Prostate gland (tissue), 2 donors: ENCODE measurements at regions not wholly inside any gene's neighbourhood (a gene's known extent, or its start where the extent isn't known, plus 50 kb on each side); places are given as distances from the start of the nearest gene placed in this dataset.

Experiments
- DNase-seq: peaks from one replicate; pipeline ENCODE4 v3.0.0-alpha.2; 2019; ENCODE audit warnings: low spot score
- H3K27ac ChIP-seq, 2 donors: fragments of 200-600 bp; sonication (generic); 2 replicates each; pipeline ENCODE4 v1.5.1; 2017 to 2019
- H3K27me3 ChIP-seq: fragments of 200-600 bp; sonication (generic); replicated peaks from 2 replicates; pipeline ENCODE4 v1.5.1; 2019; ENCODE audit not compliant: insufficient read depth
- H3K36me3 ChIP-seq, 2 donors: fragments of 200-600 bp; sonication (generic); 1 replicate in 1 of 2; 2 replicates in 1 of 2; pipeline versions ENCODE4 v1.5.1 to v1.8.1; 2017 to 2019
- H3K4me1 ChIP-seq: fragments of 200-600 bp; sonication (generic); replicated peaks from 2 replicates; pipeline ENCODE4 v1.5.1; 2019
- H3K4me3 ChIP-seq, 2 donors: fragments of 200-600 bp; sonication (generic); 2 replicates each; pipeline ENCODE4 v1.5.1; 2017 to 2019
- H3K9me3 ChIP-seq: fragments of 200-600 bp; sonication (generic); 2 replicates; pipeline ENCODE4 v1.5.1; 2017
- CTCF ChIP-seq, 4 experiments: fragments of 200-600 bp in 2 of 4; fragments of 450-650 bp in 2 of 4; sonication (generic) in 2 of 4; IDR thresholded peaks; 1 replicate in 3 of 4; 2 replicates in 1 of 4; pipeline ENCODE4 v1.5.1; 2016 to 2019; ENCODE audit warnings: antibody characterized with exemption in 4 of 4, mild to moderate bottlenecking in 2 of 4, moderate library complexity in 2 of 4
- POLR2A ChIP-seq: fragments of 450-650 bp; IDR thresholded peaks from one replicate; pipeline ENCODE4 v1.6.1; 2016; ENCODE audit warnings: antibody characterized with exemption, mild to moderate bottlenecking
- POLR2AphosphoS5 ChIP-seq: sonication (generic); formaldehyde crosslinking; IDR thresholded peaks from one replicate; pipeline ENCODE4 v1.6.1; 2017; ENCODE audit warnings: antibody characterized with exemption
- WGBS: methylation state at CpG from one replicate; pipeline ENCODE4 v1.1.5; 2018; 5-methylcytosine and 5-hydroxymethylcytosine counted together
- intact Hi-C: fragments of 100-400 bp; cut with DNase I; formaldehyde crosslinking; loops from one replicate; pipeline ENCODE4 v1.14.2; 2022
- small RNA-seq, 2 donors: library from RNA; depleted of rRNA; stranded (forward); fragments of <200 nt; gene quantifications; one replicate each; pipeline ENCODE3, GENCODE V24; 2016

DNA sequence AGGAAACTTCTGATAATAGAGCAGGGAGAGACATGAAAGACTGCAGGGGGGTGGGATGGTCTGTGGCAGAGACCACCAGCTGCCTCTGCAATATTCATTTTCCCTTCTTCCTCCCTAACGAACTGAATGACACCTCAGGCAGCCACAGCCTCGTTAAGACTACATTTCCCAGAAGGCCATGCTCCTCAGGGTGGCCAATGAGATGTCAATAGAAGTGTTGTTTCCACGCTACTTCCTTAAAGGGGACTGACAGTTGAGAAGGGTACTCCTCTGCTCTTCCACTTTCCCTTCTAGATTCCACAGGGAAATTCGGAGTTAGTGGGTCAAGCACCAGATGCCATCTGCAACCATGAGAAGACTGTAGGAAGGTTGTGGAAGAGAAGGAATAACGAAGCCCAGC is 52.0 kb upstream of the DAPK1 start:
- TF ChIP-seq POLR2A (no peak), POLR2AphosphoS5 (no peak), CTCF (IDR thresholded peaks at IDR 0.05) (no peak)
- 58% methylated on average over 5 of the region's 5 CpGs for WGBS
- Histone ChIP-seq H3K4me3 (no peak overlapping the region), H3K36me3 (no peaks in the 10 kb centered on the region), H3K9me3 (no peaks in the 10 kb centered on the region), H3K27ac (no peak overlapping the region), H3K4me1 (no peaks in the 10 kb centered on the region), H3K27me3 (no peaks in the 10 kb centered on the region)
- no peak for DNase-seq
- intact Hi-C loops = no loop called here

DNA sequence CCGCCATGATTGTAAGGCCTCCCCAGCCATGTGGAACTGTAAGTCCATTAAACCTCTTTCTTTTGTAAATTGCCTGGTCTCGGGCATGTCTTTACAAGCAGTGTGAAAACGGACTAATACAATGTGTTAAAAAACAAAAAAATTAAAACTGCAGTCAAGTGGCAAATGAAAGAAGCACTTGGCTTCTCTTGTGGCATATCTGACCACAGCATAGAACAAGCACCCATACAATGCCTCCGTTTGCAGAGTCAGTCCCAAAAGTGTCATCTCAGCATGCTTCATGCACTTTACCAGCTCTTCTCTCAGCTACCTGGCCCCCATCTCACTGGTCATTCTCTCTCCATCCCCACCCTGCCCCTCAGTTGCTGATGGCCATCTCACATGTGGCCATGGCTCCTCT is 51.1 kb upstream of the DAPK1 start:
- no peaks in the 10 kb centered on the region for H3K4me1 ChIP-seq
- H3K4me3 ChIP-seq = no peak overlapping the region
- H3K27me3 ChIP-seq = no peaks in the 10 kb centered on the region
- H3K36me3 ChIP-seq = no peaks in the 10 kb centered on the region
- intact Hi-C loops = no loop called here
- WGBS = 72% methylated on average over 4 of the region's 4 CpGs
- H3K9me3 ChIP-seq = no peaks in the 10 kb centered on the region
- TF ChIP-seq CTCF (IDR thresholded peaks at IDR 0.05) (no peak), POLR2AphosphoS5 (no peak), POLR2A (no peak)
- no peak for DNase-seq
- no peak overlapping the region for H3K27ac ChIP-seq

DNA sequence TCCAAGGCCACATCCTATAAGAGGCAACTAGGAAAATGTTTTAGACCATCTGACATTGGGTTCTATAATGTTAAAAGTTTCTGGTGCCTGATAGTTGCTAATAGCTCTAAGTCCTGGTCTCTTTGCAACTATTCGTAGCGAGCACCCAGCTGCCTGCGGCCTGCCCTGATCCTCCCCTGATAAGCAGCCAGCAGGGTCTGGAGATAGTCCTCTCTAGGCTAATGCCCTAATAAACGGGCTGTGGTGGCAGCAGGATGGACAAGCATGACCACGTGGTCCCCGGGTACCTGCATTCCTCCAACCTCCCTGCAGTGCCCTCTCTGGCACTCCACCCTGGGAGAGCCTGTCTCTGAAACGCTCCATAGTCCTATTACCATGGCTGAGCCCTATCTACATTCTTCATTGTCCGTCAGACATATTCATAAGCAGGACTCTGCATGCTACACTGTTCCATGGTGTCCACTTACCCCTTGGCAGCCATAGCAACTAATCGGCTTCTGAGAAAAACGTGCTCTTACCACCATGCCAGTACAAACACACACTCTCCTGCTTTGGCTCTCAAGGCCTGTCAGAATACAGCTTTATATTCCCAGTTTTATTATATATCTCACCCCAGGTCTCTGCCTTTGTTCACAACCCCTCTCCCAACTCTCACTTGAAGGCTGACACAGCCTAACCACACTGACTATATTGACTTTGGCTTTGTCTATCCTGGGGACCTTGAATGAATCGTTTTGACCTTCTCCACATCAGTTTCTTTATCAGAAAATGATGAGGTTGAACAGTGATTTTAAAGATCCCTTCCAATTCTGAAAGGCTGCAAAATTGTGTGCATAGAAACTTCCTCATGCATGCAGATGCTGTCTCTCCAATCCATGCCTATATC is 49.9 kb upstream of the DAPK1 start:
- H3K27ac ChIP-seq = no peak overlapping the region
- H3K36me3 ChIP-seq = no peaks in the 10 kb centered on the region
- no peak for DNase-seq
- no peaks in the 10 kb centered on the region for H3K4me1 ChIP-seq
- intact Hi-C loops = no loop called here
- TF ChIP-seq POLR2AphosphoS5 (no peak), CTCF (IDR thresholded peaks at IDR 0.05) (no peak), POLR2A (no peak)
- no peaks in the 10 kb centered on the region for H3K27me3 ChIP-seq
- H3K4me3 ChIP-seq = no peak overlapping the region
- H3K9me3 ChIP-seq = no peaks in the 10 kb centered on the region
- 45% methylated on average over 11 of the region's 11 CpGs for WGBS

Small RNA genes in the stretch of these regions (small RNA-seq; reads per million reads assigned to genes)
- 0 reads per million in 2 donors for gene AL353752.1
- 0 reads per million in 2 donors for gene RF00568
